Astrocyte of the cerebellum (primary cell): ENCODE measurements at regions not wholly inside any gene's neighbourhood (a gene's known extent, or its start where the extent isn't known, plus 50 kb on each side); places are given as distances from the start of the nearest gene placed in this dataset.

Experiments used
- DNase-seq: peaks from one replicate; pipeline ENCODE4 v3.0.0-alpha.2; 2011; ENCODE audit warnings: low read depth
- H3K4me3 ChIP-seq: 2 replicates; pipeline ENCODE4 v1.5.1; 2011; ENCODE audit warnings: mild to moderate bottlenecking, low read depth, low read length, moderate library complexity
- CTCF ChIP-seq: IDR thresholded peaks from 2 replicates; pipeline ENCODE4 v1.5.1; 2012; ENCODE audit warnings: low read length, low read depth, moderate library complexity, mild to moderate bottlenecking; ENCODE audit errors: missing control alignments
- in situ Hi-C: cut with HindIII; loops from 2 replicates; pipeline ENCODE4 v1.10.0; 2017; ENCODE audit warnings: low sequenced_read_pairs

- TF ChIP-seq CTCF: no peak
- no peak overlapping the region for H3K4me3 ChIP-seq
- no peak for DNase-seq
- in situ Hi-C loops: no loop called here
Observed at GRCh38 chr18:11204020-11204419, 54.7 kb upstream of the PIEZO2 start.

- no peak for DNase-seq
- H3K4me3 ChIP-seq: no peak overlapping the region
- in situ Hi-C loops: no loop called here
- no peak for TF ChIP-seq CTCF
Observed at GRCh38 chr18:11199477-11199876, 50.1 kb upstream of the PIEZO2 start.
